K562 (cell line): ENCODE measurements at regions not wholly inside any gene's neighbourhood (a gene's known extent, or its start where the extent isn't known, plus 50 kb on each side); places are given as distances from the start of the nearest gene placed in this dataset.

Experiments
- AFF1 ChIP-seq, 2 experiments: fragments of 450-650 bp; IDR thresholded peaks; 2 replicates each; pipeline ENCODE4 v1.6.1; 2018; ENCODE audit warnings: mild to moderate bottlenecking in 2 of 2, low read depth in 1 of 2; ENCODE audit not compliant: partially characterized antibody in 2 of 2
- BCL6 ChIP-seq: fragments of 250-450 bp; sonication (Bioruptor Pico); IDR thresholded peaks from 2 replicates; pipeline ENCODE4 v1.4.0; 2020
- BHLHE40 ChIP-seq: IDR thresholded peaks from 2 replicates; pipeline ENCODE4 v1.6.1; 2011; ENCODE audit warnings: low read length, improper control_type of control experiment
- C11orf30 ChIP-seq: fragments of 450-650 bp; IDR thresholded peaks from 2 replicates; pipeline ENCODE4 v1.6.1; 2016; ENCODE audit warnings: low read depth, mild to moderate bottlenecking
- HDAC6 ChIP-seq: IDR thresholded peaks from 2 replicates; pipeline ENCODE4 v1.6.1; 2012; ENCODE audit warnings: low read depth, mild to moderate bottlenecking, control low read depth, inconsistent platforms, low read length, moderate library complexity
- RBFOX2 ChIP-seq: fragments of 200-400 bp; formaldehyde crosslinking; IDR thresholded peaks from 2 replicates; pipeline ENCODE4 v1.6.1; 2017; ENCODE audit warnings: low read depth, mild to moderate bottlenecking, low read length, moderate library complexity
- REST ChIP-seq, 2 experiments: fragments of 450-650 bp; formaldehyde crosslinking in 1 of 2; IDR thresholded peaks; 2 replicates each; pipeline versions ENCODE4 v1.4.0 to v1.6.1; 2014 to 2020; ENCODE audit warnings: mild to moderate bottlenecking in 2 of 2, borderline replicate concordance in 1 of 2, low read depth in 1 of 2
- TRIM24 ChIP-seq, 2 experiments: fragments of 450-650 bp; IDR thresholded peaks; 2 replicates each; pipeline ENCODE4 v1.6.1; 2016
- ZBTB5 ChIP-seq: fragments of 450-650 bp; IDR thresholded peaks from 2 replicates; pipeline ENCODE4 v1.6.1; 2017; ENCODE audit warnings: antibody characterized with exemption
- ZNF197 ChIP-seq: fragments of 200-800 bp; sonication (Bioruptor generic); IDR thresholded peaks from 2 replicates; pipeline ENCODE4 v1.6.1; 2016; ENCODE audit warnings: low read depth, missing genetic modification characterization, missing compliant biosample characterization
- ZNF395 ChIP-seq: fragments of 200-800 bp; sonication (Bioruptor generic); IDR thresholded peaks from 2 replicates; pipeline ENCODE4 v1.6.1; 2017; ENCODE audit warnings: missing genetic modification characterization, missing compliant biosample characterization

GRCh38 chr5:5583023-5583765 is 160.7 kb downstream of the ICE1 start (continued):
- TF ChIP-seq REST (IDR thresholded peaks at IDR 0.05; ENCODE audit: borderline replicate concordance) (peak; percentile 47; the same call in 1 of the 2 replicates), REST (CRISPR knock-in tag; IDR thresholded peaks at IDR 0.05; ENCODE audit: low read depth) (peak; percentile 76), BCL6 (CRISPR knock-in tag) (peak; percentile 54; the same call in 1 of the 2 replicates), AFF1 (IDR thresholded peaks at IDR 0.05; ENCODE audit: low read depth in 1 of 2, partially characterized antibody in 2 of 2) (no peak), ZNF395 (peak; percentile 77), ZBTB5 (no peak), RBFOX2 (no peak), ZNF197 (CRISPR knock-in tag) (0 out of 2 replicates have a peak, but pooled peaks have one; percentile 55), BHLHE40 (no peak), C11orf30 (no peak), HDAC6 (no peak), TRIM24 (IDR thresholded peaks at IDR 0.05) (peak in 1 of 2 experiments; percentile 63; a peak in 1 of 4 replicates)
